Endodermal cell (in vitro differentiated cells): ENCODE measurements at regions not wholly inside any gene's neighbourhood (a gene's known extent, or its start where the extent isn't known, plus 50 kb on each side); places are given as distances from the start of the nearest gene placed in this dataset.

Source experiments
- DNase-seq: peaks from one replicate; pipeline ENCODE4 v3.0.0-alpha.2; 2017
- H3K27ac ChIP-seq: 2 replicates; pipeline ENCODE4 v1.5.1; 2013; ENCODE audit warnings: mild to moderate bottlenecking, low read depth, low read length, moderate library complexity
- H3K27me3 ChIP-seq: 2 replicates; pipeline ENCODE4 v1.6.1; 2013; ENCODE audit warnings: mild to moderate bottlenecking, low read length, moderate library complexity; ENCODE audit not compliant: insufficient read depth, control insufficient read depth, poor library complexity, severe bottlenecking
- H3K36me3 ChIP-seq: 2 replicates; pipeline ENCODE4 v1.7.0; 2013; ENCODE audit warnings: mild to moderate bottlenecking, low read length, moderate library complexity; ENCODE audit not compliant: control insufficient read depth, insufficient read depth
- H3K4me1 ChIP-seq: one replicate; pipeline ENCODE4 v1.7.0; 2013; ENCODE audit warnings: low read length; ENCODE audit not compliant: control insufficient read depth, insufficient read depth
- H3K4me3 ChIP-seq: 2 replicates; pipeline ENCODE4 v1.5.1; 2013; ENCODE audit warnings: mild to moderate bottlenecking, low read length, moderate library complexity
- H3K9ac ChIP-seq: 2 replicates; pipeline ENCODE4 v1.6.1; 2013; ENCODE audit warnings: mild to moderate bottlenecking, low read length, moderate library complexity; ENCODE audit not compliant: poor library complexity, severe bottlenecking; ENCODE audit errors: extremely low read depth
- H3K9me3 ChIP-seq: 2 replicates; pipeline ENCODE4 v1.6.1; 2013; ENCODE audit warnings: mild to moderate bottlenecking, low read length, moderate library complexity; ENCODE audit not compliant: control insufficient read depth
- H3K27ac Mint-ChIP-seq: 2 replicates; pipeline ENCODE4 v1.8.0; 2020; ENCODE audit warnings: mixed read lengths
- H3K27me3 Mint-ChIP-seq: 2 replicates; pipeline ENCODE4 v1.8.0; 2021; ENCODE audit warnings: mild to moderate bottlenecking, mixed read lengths; ENCODE audit not compliant: insufficient read depth
- H3K36me3 Mint-ChIP-seq: 2 replicates; pipeline ENCODE4 v1.8.0; 2020; ENCODE audit warnings: low read depth, mixed read lengths
- H3K4me1 Mint-ChIP-seq: 2 replicates; pipeline ENCODE4 v1.8.0; 2020; ENCODE audit warnings: mixed read lengths
- H3K4me3 Mint-ChIP-seq: 2 replicates; pipeline ENCODE4 v1.8.0; 2020; ENCODE audit warnings: mild to moderate bottlenecking, moderate library complexity, mixed read lengths
- H3K9me3 Mint-ChIP-seq: 2 replicates; pipeline ENCODE4 v1.8.0; 2020; ENCODE audit warnings: mild to moderate bottlenecking, mixed read lengths
- CTCF ChIP-seq: fragments of 200-600 bp; sonication (generic); conservative IDR thresholded peaks from 2 replicates; pipeline ENCODE4 v1.5.0; 2021; ENCODE audit warnings: antibody characterized with exemption, mild to moderate bottlenecking

GRCh38 chr4:27616166-27616565 is 755.5 kb downstream of the STIM2 start:
- H3K27ac Mint-ChIP-seq: no peak overlapping the region
- peaks cover 6% of the 10 kb centered on the region for H3K4me1 Mint-ChIP-seq
- H3K36me3 Mint-ChIP-seq: no peaks in the 10 kb centered on the region

GRCh38 chr4:27619435-27619834 is 758.8 kb downstream of the STIM2 start:
- Mint-ChIP-seq H3K4me1 (no peaks in the 10 kb centered on the region), H3K9me3 (no peaks in the 10 kb centered on the region), H3K36me3 (no peaks in the 10 kb centered on the region), H3K27me3 (no peaks in the 10 kb centered on the region), H3K4me3 (no peak overlapping the region), H3K27ac (no peak overlapping the region)
- DNase-seq: no peak
- no peak overlapping the region for H3K9ac ChIP-seq
- TF ChIP-seq CTCF: peak; percentile 52
- no peak overlapping the region for H3K4me3 ChIP-seq
- no peaks in the 10 kb centered on the region for H3K36me3 ChIP-seq
- no peaks in the 10 kb centered on the region for H3K9me3 ChIP-seq
- H3K27ac ChIP-seq: no peak overlapping the region
- no peaks in the 10 kb centered on the region for H3K27me3 ChIP-seq
- H3K4me1 ChIP-seq: no peaks in the 10 kb centered on the region

More at GRCh38 chr4:27616166-27616565, 755.5 kb downstream of the STIM2 start:
- no peak overlapping the region for H3K4me3 Mint-ChIP-seq
- Histone ChIP-seq H3K4me1 (peaks cover 3% of the 10 kb centered on the region), H3K27ac (no peak overlapping the region), H3K27me3 (no peaks in the 10 kb centered on the region), H3K4me3 (no peak overlapping the region), H3K9ac (no peak overlapping the region), H3K9me3 (no peaks in the 10 kb centered on the region), H3K36me3 (no peaks in the 10 kb centered on the region)
- H3K27me3 Mint-ChIP-seq: no peaks in the 10 kb centered on the region
- no peaks in the 10 kb centered on the region for H3K9me3 Mint-ChIP-seq
- no peak for DNase-seq
- TF ChIP-seq CTCF: no peak

- no peak for DNase-seq
- Histone ChIP-seq H3K4me3 (no peak overlapping the region), H3K9me3 (no peaks in the 10 kb centered on the region), H3K4me1 (no peaks in the 10 kb centered on the region), H3K27me3 (no peaks in the 10 kb centered on the region), H3K36me3 (no peaks in the 10 kb centered on the region), H3K27ac (no peak overlapping the region), H3K9ac (no peak overlapping the region)
- no peaks in the 10 kb centered on the region for H3K9me3 Mint-ChIP-seq
- no peak overlapping the region for H3K4me3 Mint-ChIP-seq
- H3K4me1 Mint-ChIP-seq: no peaks in the 10 kb centered on the region
- TF ChIP-seq CTCF: no peak
- no peak overlapping the region for H3K27ac Mint-ChIP-seq
- H3K36me3 Mint-ChIP-seq: no peaks in the 10 kb centered on the region
- no peaks in the 10 kb centered on the region for H3K27me3 Mint-ChIP-seq
Observed at GRCh38 chr4:27620886-27621285, 760.2 kb downstream of the STIM2 start.
